ENCODE measurements at regions not wholly inside any gene's neighbourhood (a gene's known extent, or its start where the extent isn't known, plus 50 kb on each side); places are given as distances from the start of the nearest gene placed in this dataset.

- no peak for DNase-seq
These were observed 1126.2 kb downstream of the BRD1 start for GRCh38 chr22:48701296-48702030.

DNA sequence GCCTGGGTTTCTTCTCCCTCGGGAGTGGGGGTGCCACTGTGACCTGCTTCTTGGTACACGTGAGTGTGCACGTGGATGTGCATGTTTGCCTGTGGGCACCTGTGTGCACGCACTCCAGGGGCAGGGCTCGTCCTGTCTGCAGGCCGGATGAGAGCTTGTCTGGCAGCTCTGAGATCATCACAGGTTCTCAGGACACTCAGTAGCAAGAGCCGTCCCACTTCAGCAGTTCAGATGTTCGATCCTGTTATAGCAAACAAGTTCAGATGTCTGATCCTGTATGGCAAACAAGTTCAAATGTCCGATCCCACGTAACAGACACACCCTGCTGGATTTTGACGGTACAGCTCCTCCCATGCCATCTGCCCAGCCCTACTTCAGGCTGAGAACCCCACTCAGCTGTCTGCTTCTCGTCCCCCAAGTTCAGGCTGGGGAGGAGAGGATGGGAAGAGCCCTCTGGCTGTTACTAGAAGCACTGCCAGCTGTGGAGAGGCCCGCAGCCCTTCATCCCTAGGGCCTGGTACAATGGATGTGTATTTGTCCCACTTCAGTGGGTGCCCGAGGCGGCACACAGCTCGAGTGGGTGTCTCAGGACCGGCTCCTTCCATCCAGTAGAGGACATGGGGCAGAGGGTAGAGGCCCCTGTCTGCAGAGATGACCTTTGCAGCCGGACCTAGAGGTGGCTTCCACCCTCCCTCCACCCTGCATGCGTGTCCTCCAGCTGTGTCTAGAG, 1126.9 kb downstream of the BRD1 start:
- DNase-seq, result no peak

GRCh38 chr22:48700180-48700565, 1127.5 kb downstream of the BRD1 start:
- no peak for DNase-seq

GRCh38 chr22:48699511-48699910, 1128.2 kb downstream of the BRD1 start:
- no peak for DNase-seq

DNA sequence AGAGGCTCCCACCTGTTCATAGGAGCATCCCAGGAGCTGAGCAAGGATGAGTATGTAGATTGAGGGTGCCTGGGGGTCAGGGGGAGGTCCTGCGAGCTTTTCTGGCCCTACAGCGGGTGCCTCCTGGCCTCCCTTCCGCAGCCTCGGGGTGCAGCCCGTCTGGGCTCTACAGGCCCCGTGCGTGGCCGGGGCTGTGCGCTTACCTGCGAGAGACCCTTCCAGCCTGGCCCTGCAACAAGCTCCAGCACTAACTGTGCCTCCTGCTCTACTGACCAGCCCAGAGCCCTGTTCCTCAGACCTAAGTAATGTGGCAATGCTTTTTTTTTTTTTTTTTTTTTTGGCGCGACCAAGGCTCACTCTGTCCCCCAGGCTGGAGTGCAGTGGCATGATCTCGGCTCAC, 1129.1 kb downstream of the BRD1 start:
- DNase-seq, result no peak

- no peak for DNase-seq
These were observed 1129.9 kb downstream of the BRD1 start for GRCh38 chr22:48697694-48698276.

- DNase-seq, result no peak
These were observed 1130.5 kb downstream of the BRD1 start for GRCh38 chr22:48697223-48697622.

GRCh38 chr22:48696371-48696770, 1131.3 kb downstream of the BRD1 start:
- DNase-seq, result no peak

GRCh38 chr22:48695731-48696305, 1131.9 kb downstream of the BRD1 start:
- no peak for DNase-seq

GRCh38 chr22:48695251-48695650, 1132.4 kb downstream of the BRD1 start:
- DNase-seq, result no peak

DNA sequence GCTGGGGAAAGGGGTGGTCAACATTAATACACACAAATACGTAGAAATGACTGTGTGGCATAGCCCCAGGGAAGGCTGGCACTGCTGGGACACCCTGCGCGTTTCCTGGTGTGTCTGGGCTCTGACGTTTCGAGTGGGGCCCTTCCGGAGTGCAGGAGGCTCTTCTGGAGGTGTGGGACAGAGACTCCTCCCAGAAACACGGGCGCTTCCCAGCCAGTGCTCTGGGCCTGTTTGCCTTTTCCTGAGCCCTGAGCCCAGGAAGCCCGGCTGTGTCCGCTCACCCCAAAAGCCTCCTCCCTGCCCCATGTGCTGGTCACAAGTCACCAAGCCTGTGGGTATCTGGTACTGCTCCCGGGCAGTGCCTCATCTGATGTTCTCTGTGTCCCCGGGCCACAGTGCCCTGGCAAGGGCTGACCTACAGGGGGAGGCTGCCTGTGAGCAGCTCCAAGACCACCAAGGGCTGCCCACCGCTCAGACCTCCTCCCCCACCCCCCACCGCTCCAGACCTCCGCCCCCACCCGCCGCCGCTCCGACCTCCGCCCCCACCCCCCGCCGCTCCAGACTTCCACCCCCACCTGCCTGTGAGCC, 1133.3 kb downstream of the BRD1 start:
- DNase-seq, result no peak

- no peak for DNase-seq
These were observed 1134.1 kb downstream of the BRD1 start for GRCh38 chr22:48693377-48694135.

DNA sequence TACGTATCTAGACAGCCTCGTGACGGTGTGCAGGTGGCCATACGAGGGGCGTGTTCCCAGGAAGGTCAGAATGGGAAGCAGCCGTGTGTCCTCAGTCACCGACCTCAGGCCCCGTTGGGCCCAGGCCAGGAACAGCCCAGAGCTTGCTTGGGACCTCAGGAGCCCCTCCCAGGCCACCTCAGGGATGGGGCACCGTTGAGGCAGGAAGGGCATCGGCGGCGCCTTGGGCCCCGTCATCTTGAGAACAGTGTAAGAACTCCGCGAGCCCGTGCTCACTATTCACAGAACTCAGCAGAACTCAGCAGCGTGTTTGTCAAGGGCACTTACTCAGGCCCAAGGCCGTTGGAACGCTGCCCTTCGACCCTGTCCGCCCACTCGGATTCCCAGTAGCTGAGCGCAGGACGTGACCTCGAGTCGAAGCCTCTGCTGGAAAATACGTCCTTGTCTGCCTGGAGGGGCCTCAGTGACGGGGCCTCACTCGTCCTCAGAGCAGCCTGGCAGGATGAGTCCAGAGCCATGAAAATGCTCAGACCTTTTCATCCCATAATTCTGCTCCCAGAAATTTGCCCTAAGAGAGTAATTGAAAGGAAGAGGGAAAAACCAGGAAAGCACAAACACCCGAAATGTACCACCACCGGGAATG, 1134.8 kb downstream of the BRD1 start:
- no peak for DNase-seq

DNA sequence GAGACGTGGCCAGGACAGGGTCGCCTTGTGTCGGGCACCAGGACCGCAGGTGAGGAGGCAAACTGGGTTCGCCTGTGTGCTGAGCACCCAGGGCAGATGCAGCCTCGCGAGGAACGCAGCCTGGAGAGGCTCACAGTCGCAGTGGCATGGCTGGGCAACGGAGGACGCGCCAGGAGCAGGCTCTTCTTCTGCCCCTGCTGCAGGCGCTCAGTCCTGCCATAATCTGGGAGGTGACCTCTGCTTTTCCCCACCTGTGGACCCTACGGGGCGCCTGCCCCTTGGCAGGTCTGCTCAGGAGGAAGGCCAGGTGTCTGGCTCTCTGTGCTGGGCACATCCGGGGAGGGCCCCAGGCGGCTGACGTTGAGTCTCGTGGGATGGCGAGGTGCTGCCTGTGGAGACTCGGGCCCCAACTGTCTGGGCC, 1136.2 kb downstream of the BRD1 start:
- DNase-seq, result no peak

- no peak for DNase-seq
These were observed 1136.9 kb downstream of the BRD1 start for GRCh38 chr22:48690583-48691317.

- no peak for DNase-seq
These were observed 1138.5 kb downstream of the BRD1 start for GRCh38 chr22:48689206-48689605.

DNA sequence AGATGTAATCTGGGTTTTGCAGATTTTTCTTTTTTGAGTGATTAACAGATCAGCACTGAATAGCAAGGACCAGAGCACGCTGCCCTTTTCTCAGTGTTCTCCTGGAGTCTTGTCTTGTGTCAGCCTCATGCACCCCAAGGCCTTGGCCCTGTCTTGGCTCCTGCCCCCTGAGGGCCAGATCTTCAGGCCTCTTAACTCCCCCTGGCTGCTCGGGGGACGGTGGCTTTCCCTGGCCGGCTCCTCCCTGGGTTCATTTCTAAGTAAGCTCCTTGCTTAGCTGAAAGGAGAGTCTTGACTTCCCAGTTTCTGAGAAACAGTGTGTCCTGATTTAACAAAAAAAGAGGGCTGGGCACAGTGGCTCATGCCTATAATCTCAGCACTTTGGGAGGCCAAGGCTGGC, 1139.3 kb downstream of the BRD1 start:
- no peak for DNase-seq

GRCh38 chr22:48687606-48688005, 1140.1 kb downstream of the BRD1 start:
- no peak for DNase-seq

DNA sequence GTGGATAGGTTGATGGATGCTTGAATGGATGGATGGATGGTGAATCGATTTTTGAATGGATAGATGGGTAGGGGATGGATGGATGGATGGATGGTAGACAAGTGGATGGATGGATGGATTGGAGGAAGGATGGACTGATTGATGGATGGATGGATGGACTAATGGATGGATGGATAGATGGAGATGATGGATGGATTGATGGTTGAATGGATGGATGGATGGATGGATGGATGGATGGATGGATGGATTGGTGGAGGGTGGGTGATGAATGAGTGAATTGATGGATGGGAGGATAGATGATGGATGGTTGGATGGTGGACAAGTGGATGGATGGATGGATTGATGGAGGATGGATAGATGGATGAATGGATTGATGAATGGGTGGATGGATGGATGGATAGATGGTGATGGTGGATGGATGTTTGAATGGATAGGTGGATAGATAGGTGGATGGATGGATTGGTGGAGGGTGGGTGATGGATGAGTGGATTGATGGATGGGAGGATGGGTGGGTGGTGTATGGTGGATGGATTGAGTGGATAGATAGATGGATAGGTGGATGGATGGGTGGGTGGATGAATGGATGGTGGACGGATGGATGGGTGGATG, 1140.9 kb downstream of the BRD1 start:
- DNase-seq, result no peak

- DNase-seq, result no peak
These were observed 1141.9 kb downstream of the BRD1 start for GRCh38 chr22:48685767-48686166.
